Dedifferentiated amniotic fluid mesenchymal stem cell (primary cell): ENCODE measurements at regions not wholly inside any gene's neighbourhood (a gene's known extent, or its start where the extent isn't known, plus 50 kb on each side); places are given as distances from the start of the nearest gene placed in this dataset.

Source experiments
- DNase-seq: peaks from one replicate; pipeline ENCODE4 v3.0.0-alpha.2; 2016; ENCODE audit errors: extremely low spot score

GRCh38 chr17:79174905-79175856, 100.6 kb downstream of the ENGASE start:
- no peak for DNase-seq

GRCh38 chr17:79174193-79174765, 99.7 kb downstream of the ENGASE start:
- DNase-seq = no peak

DNA sequence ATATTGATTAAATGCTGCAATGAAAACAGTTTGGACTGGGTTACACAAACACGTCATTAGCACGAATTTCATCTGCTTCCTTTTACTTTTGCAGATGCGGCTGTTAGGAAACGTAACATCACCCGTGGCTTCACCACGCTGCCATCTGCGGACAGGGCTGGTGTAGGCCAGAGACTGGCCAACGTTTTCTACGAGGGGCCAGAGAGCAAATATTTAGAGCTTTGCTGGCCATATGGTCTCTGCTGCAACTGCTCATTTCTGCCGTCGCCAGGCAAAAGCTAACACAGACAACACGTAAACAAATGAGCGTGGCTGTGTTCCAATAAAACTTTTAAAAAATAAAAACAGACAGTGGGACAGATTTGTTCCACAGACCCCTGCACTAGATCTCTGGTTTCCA, 96.6 kb downstream of the ENGASE start:
- DNase-seq = no peak

DNA sequence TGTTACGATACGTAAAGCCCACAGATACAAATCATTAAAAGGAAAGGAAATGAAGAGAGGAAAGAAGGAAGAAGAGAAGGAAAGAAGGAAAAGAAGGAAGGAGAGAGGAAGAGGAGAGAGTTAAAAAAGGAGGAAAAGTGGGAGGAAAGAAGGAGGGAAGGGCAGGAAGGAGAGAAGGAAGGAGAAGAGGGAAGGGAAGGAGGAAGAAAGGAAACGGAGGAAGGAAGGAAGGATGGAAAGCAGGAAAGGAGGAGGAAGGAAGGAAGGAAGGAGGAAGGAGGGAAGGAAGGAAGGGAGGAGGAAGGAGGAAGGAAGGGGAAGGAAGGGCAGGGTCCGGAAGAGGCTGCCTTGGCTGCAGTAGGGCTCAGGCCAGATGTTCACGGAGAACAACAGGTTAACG, 95.2 kb downstream of the ENGASE start:
- no peak for DNase-seq

GRCh38 chr17:79169366-79169765, 94.7 kb downstream of the ENGASE start:
- DNase-seq = no peak

GRCh38 chr17:79168486-79169055, 93.9 kb downstream of the ENGASE start:
- no peak for DNase-seq

- no peak for DNase-seq
Measured at GRCh38 chr17:79167486-79167885, 92.9 kb downstream of the ENGASE start.

DNA sequence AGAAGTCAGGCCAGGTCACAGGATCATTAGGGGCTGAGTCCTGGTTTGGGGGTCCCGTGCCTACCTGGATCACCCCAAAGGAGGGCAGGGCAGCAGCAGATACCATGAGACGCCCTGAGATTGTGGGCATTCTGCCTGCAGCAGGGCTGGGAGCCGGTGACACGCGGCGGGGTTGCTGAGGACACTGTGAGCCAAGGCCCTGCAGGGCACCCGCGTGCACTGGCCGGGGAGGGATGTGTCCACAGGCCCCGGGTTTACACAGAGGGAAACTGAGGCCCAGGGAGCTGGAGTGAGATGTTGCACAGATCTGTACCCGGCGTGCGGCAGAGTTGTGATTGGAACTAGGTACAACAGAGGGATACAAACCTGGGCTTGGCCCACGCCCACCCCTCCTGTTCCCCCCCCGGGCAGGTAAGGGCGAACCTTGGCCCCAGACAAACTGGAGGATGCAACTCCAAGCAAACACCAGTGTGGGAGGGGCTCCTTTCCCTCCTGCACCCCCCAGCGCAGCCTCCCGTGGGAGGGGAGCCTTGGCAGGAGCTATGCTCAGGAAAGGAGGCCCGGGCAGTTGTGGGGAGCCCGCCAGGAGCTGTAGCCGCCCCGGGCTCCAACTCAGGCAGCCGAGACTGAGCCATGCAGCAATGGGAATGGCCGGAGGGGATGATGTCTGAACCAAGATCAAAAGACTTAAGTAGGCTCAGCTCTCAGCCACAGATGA, 91.3 kb downstream of the ENGASE start:
- no peak for DNase-seq

- DNase-seq = no peak
Measured at GRCh38 chr17:79164913-79165695, 90.5 kb downstream of the ENGASE start.

DNA sequence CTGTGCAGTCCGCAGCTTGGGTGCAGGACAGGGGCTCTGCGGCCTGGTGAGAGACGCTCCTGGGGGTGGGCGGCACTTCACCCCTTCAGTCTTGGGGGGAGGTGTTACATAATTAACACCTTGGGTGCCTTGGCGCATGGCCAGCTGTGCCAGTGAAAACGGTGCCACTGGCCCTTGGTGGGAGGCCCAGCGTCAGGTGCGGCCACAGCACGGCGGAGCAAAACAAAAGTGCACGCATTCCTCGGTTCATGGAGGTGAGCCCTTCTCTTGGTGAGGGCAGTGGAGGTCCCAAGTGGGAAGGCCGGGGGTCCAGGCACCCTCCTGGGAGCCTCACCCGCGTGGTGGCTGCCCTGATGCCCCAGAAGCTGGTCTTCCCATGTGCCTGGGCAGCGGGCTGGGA, 89.8 kb downstream of the ENGASE start:
- no peak for DNase-seq

- DNase-seq = no peak
Measured at GRCh38 chr17:79163071-79163470, 88.4 kb downstream of the ENGASE start.

DNA sequence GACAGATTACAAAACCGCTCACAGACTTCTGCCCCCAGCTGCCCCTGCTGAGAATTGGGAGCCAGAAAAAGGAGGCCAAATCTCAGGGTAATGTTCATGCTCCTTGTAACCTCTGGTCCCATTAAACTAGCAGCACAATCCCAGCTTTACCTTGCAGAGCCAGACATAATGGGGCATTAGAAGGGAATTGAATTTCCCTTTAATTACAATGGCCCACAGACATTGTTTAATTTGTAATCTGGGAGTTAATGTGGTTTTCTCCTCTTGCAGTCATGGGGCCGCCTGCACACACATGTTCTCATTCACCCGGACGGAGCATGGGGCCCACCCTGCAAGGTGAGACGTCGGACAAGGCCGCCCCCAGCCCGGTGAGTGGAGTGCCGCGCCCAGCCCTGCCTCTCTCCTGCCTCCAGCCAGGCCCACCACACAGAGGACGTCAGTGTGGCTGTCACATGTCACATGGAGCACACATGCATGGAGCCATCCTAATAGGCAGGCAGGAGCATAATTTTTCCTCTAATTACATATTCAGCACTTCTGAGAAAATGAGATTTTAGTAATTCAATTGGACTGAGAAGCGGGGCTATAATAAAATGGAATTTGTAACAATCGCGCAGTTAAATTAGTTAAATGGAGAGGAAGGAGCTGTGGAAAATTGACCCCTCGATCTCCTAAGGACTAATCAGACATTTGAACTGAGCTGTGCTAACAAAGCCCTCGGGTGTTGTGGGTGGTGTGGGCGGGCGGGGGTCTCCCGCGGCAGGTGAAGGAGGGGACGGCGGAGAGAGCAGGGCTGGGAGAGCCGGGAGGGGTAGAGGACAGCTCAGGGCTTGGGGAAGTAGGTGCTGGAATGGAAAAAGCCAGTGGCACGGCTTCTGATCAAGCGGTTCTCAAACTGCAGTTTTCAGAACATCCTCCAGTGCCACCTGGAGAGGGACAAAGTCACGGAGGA, 87.7 kb downstream of the ENGASE start:
- DNase-seq = no peak

DNA sequence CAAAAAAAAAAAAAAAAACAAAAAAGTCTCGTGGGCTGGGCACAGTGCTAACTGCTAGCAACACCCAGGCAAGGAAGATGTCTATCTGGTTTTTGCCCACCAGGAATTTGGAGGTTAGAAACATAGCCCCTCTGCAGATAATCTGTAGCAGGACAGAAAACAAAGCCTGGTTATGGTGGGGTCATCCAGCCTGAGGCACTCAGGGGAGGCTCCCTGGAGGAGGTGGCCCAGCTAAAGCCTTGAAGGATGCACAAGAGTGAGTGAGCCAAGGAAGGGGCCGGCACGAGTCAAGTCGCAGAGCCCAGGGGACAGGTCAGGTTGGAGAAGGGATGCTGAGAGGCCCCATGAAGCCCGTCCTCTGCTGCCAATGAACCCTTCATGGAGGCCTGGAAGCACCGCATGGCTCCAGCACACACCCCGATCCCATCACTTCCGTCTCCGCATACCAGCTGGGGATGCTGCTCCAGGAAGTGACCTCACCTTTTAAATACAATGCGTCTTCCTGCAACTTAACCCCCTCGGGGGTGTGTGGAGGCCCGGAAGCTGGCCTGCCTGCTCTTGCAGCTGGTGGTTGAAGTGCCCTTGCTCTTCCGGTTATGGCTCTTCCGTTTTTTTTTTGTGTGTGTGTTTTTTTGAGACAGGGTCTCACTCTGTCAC, 86.5 kb downstream of the ENGASE start:
- no peak for DNase-seq

DNA sequence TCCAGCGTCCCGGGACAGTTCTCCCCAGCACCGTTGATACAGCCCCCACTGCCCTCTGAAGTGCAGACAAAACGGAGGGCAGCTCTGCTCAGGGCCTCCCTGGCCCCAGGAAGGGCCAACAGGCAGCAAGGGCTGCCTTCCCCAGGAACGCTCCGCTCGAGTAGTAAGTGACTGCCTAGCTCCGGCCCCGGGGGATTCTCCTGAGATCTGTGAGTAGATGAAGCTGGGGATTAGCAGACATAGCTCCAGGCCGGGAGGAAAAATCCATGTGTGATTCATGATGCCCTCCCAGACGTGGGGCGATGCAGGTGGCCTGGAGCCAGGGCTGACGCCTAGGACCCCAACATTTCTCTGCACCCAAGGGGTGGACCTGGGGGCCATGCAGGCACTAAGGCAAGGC, 85.3 kb downstream of the ENGASE start:
- DNase-seq = no peak

DNA sequence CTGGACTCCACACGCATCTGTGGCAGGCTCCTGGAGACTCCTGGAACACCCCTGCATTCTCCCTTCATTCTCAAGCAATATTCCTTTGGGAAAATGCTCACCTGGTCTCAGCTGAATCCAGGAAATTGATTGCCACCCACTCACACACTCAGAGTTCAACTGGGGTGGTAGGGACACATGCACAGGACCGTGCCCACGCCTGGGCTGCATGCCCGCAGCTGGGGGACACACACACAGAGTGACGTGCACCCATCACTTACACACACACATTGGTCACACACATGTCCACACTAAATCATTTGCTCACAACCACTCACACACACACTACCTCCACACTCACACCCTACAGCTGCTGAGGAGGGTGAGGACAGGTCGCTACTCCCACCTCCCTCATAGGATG, 84.8 kb downstream of the ENGASE start:
- no peak for DNase-seq

DNA sequence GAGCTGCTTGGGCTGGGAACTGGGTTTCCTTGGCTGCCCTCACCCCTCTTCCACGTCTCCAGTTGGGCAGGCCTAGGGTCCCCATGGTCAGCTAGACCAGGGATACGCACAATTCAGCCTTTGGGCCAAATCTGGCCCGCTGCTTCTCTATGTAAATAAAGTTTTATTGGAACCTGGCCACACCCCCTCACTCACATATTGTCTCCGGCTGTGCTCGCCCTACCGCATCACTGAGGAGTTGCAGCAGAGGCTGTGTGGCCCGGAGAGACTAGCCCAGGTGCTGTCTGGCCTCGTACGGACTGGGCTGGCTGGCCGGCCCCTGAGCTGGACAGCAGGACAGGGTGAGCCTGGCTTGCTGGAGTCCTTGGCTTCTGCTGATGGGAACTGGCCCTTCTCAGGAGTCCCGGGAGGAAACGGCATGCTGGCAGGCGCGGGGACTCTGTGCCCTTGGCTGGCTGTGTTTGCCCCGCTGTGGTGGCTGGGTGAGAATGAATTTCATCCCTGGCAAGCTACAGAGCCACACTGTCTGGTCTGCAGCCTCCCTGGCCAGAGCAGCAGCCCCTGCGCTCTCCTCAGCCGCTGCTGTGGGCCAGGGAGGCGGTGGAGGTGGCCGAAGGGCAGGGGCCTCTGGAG, 82.0 kb downstream of the ENGASE start:
- no peak for DNase-seq

- DNase-seq = no peak
Measured at GRCh38 chr17:79155701-79156100, 81.1 kb downstream of the ENGASE start.

GRCh38 chr17:79154951-79155585, 80.4 kb downstream of the ENGASE start:
- DNase-seq = no peak

- no peak for DNase-seq
Measured at GRCh38 chr17:79154446-79154845, 79.8 kb downstream of the ENGASE start.
